IMR-90 (cell line): ENCODE measurements at regions not wholly inside any gene's neighbourhood (a gene's known extent, or its start where the extent isn't known, plus 50 kb on each side); places are given as distances from the start of the nearest gene placed in this dataset.

Experiments used
- MXI1 ChIP-seq: IDR thresholded peaks from 2 replicates; pipeline ENCODE4 v1.6.1; 2012; ENCODE audit warnings: low read depth, mild to moderate bottlenecking, low read length, moderate library complexity, borderline replicate concordance
- POLR2A ChIP-seq: IDR thresholded peaks from 2 replicates; pipeline ENCODE4 v1.6.1; 2012; ENCODE audit warnings: mild to moderate bottlenecking, low read depth, low read length
- RFX5 ChIP-seq: IDR thresholded peaks from 2 replicates; pipeline ENCODE4 v1.8.0; 2012; ENCODE audit warnings: low read depth, mild to moderate bottlenecking, low read length, moderate library complexity
- TF ChIP-seq, protein P1 (sequence below): conservative IDR thresholded peaks from 2 replicates; pipeline ENCODE4 v1.5.1; 2012; ENCODE audit warnings: mild to moderate bottlenecking, low read depth, low read length, improper control_type of control experiment
- TF ChIP-seq, protein P2 (sequence below): fragments of 150-350 bp; IDR thresholded peaks from 2 replicates; pipeline ENCODE4 v1.6.1; 2017; ENCODE audit warnings: mild to moderate bottlenecking, antibody characterized with exemption, low read length, low read depth

DNA sequence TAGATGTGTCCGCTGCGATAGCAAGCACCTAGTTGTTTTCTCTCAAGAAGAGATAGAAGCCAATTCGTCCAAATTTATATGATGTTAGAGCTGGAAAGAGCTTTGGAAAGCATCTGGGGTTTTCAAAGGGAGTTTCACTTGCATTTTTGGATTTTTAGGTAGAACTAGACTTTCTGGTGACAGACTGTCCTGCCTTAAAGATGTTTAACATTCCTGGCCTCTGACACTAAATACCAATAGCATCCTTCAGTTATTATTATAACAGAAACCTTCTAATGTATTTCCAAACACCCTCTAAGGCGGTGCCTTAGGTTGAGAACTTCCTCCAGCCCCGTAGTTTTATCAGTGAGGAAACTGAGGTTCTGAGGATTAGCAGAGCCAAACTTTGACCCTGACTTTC is 305.3 kb downstream of the SATB1 start:
- TF ChIP-seq, protein P1, sequence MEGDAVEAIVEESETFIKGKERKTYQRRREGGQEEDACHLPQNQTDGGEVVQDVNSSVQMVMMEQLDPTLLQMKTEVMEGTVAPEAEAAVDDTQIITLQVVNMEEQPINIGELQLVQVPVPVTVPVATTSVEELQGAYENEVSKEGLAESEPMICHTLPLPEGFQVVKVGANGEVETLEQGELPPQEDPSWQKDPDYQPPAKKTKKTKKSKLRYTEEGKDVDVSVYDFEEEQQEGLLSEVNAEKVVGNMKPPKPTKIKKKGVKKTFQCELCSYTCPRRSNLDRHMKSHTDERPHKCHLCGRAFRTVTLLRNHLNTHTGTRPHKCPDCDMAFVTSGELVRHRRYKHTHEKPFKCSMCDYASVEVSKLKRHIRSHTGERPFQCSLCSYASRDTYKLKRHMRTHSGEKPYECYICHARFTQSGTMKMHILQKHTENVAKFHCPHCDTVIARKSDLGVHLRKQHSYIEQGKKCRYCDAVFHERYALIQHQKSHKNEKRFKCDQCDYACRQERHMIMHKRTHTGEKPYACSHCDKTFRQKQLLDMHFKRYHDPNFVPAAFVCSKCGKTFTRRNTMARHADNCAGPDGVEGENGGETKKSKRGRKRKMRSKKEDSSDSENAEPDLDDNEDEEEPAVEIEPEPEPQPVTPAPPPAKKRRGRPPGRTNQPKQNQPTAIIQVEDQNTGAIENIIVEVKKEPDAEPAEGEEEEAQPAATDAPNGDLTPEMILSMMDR, result no peak
- no peak for TF ChIP-seq POLR2A
- TF ChIP-seq, protein P2, sequence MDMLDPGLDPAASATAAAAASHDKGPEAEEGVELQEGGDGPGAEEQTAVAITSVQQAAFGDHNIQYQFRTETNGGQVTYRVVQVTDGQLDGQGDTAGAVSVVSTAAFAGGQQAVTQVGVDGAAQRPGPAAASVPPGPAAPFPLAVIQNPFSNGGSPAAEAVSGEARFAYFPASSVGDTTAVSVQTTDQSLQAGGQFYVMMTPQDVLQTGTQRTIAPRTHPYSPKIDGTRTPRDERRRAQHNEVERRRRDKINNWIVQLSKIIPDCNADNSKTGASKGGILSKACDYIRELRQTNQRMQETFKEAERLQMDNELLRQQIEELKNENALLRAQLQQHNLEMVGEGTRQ, result no peak
- no peak for TF ChIP-seq MXI1
- TF ChIP-seq RFX5, result no peak
